ENCODE measurements at regions not wholly inside any gene's neighbourhood (a gene's known extent, or its start where the extent isn't known, plus 50 kb on each side); places are given as distances from the start of the nearest gene placed in this dataset.

- DNase-seq (ENCODE audit: low spot score) (no peak), ATAC-seq (no peak), FAIRE-seq (no peak)
- H2AFZ ChIP-seq (ENCODE audit: low read length) = no peak overlapping the region
- no peak overlapping the region for H3K27ac ChIP-seq (ENCODE audit: extremely low read length, insufficient read depth, low read length)
- no peak overlapping the region for H3K4me3 ChIP-seq (replicated peaks in 1 of 3; ENCODE audit: insufficient read depth in 1 of 3, low read depth in 2 of 3, low read length in 3 of 3)
- H3K27me3 ChIP-seq (ENCODE audit: control insufficient read depth in 1 of 2, insufficient read depth in 2 of 2, low read length in 2 of 2) = peaks cover 0 to 38% of the 10 kb centered on the region in 2 experiments; a peak in 4 of 5 replicates
- intact Hi-C loops (cut with micrococcal nuclease; ENCODE audit: unreplicated experiment) = no loop called here
- BruUV-seq (replicated peaks) = no TSS peak
- no peaks in the 10 kb centered on the region for H3K4me1 ChIP-seq (ENCODE audit: insufficient read depth, low read length)
- no peaks in the 10 kb centered on the region; the same call in 1 of the 2 replicates for H4K20me1 ChIP-seq (ENCODE audit: insufficient read depth, low read length)
- no peaks in the 10 kb centered on the region for H3K79me2 ChIP-seq (ENCODE audit: insufficient read depth, low read length)
- ChIA-PET CTCF (ENCODE audit: low intra/inter-chr PET ratio, low total read pairs) (no interaction called here), POLR2A (no interaction called here)
- in situ Hi-C loops (cut with HindIII; ENCODE audit: extremely low pct_ligation_motif_present, low pct_unique_long_range_greater_than_20kb) = no loop called here
- H3K36me3 ChIP-seq (replicated peaks in 1 of 2; ENCODE audit: control insufficient read depth in 1 of 2, insufficient read depth in 2 of 2, low read length in 2 of 2) = no peaks in the 10 kb centered on the region
- 0% methylated on average over 3 of the region's 3 CpGs for WGBS (ENCODE audit: low lambda C conversion rate)
- no peak overlapping the region for H3K9ac ChIP-seq (ENCODE audit: insufficient read depth, low read depth, low read length)
- no peak overlapping the region for H3K4me2 ChIP-seq (ENCODE audit: low read depth, low read length)
- no peaks in the 10 kb centered on the region; the same call in 1 of the 2 replicates for H3K9me3 ChIP-seq (ENCODE audit: low read length)
- TF ChIP-seq BCL6 (CRISPR knock-in tag; IDR thresholded peaks at IDR 0.05) (no peak), POLR2AphosphoS2 (IDR thresholded peaks at IDR 0.05; ENCODE audit: low read depth, low read length) (no peak), HINFP (CRISPR knock-in tag; IDR thresholded peaks at IDR 0.05; ENCODE audit: low read depth) (no peak), ZNF709 (CRISPR knock-in tag; IDR thresholded peaks at IDR 0.05) (no peak), ZSCAN25 (CRISPR knock-in tag; IDR thresholded peaks at IDR 0.05) (no peak), TBL1XR1 (IDR thresholded peaks at IDR 0.05; ENCODE audit: borderline replicate concordance, low read length, partially characterized antibody) (no peak), CREBL2 (CRISPR knock-in tag; IDR thresholded peaks at IDR 0.05; ENCODE audit: borderline replicate concordance) (no peak), KAT8 (CRISPR knock-in tag; IDR thresholded peaks at IDR 0.05) (no peak), ETV5 (CRISPR knock-in tag; IDR thresholded peaks at IDR 0.05; ENCODE audit: borderline replicate concordance) (no peak), DMAP1 (CRISPR knock-in tag; IDR thresholded peaks at IDR 0.05) (no peak)
Measured at GRCh38 chr2:790081-790480, 112.9 kb upstream of the TMEM18 start.
